PC-9 (cell line): ENCODE measurements at regions not wholly inside any gene's neighbourhood (a gene's known extent, or its start where the extent isn't known, plus 50 kb on each side); places are given as distances from the start of the nearest gene placed in this dataset.

Experiments used
- CTCF ChIP-seq: fragments of 200-600 bp; sonication (generic); conservative IDR thresholded peaks from 2 replicates; pipeline ENCODE4 v1.6.1; 2017; ENCODE audit warnings: mixed run types, antibody characterized with exemption, mild to moderate bottlenecking, moderate library complexity
- EZH2 ChIP-seq: fragments of 200-600 bp; sonication (generic); IDR thresholded peaks from 2 replicates; pipeline ENCODE4 v1.8.0; 2017; ENCODE audit warnings: antibody characterized with exemption, low read depth

GRCh38 chr9:96021551-96022444 lies 146.3 kb downstream of the ERCC6L2 start:
- no peak for TF ChIP-seq CTCF
- no peak for TF ChIP-seq EZH2
